Endothelial cell of umbilical vein (primary cell): ENCODE measurements at regions not wholly inside any gene's neighbourhood (a gene's known extent, or its start where the extent isn't known, plus 50 kb on each side); places are given as distances from the start of the nearest gene placed in this dataset.

Experiments
- BruUV-seq: library from RNA; stranded (reverse); fragments of 400-500 nt; replicated peaks from 2 replicates; lab custom pipeline; 2021; lab: Mats Ljungman, UMichigan
- CTCF ChIA-PET: fragments of 300-600, 350-600 bp; sonication (Branson Sonifier 250); formaldehyde crosslinking; loops from one replicate; lab custom pipeline; 2021; ENCODE audit warnings: antibody characterized with exemption, inconsistent platforms; lab: Charles Lee
- POLR2A ChIA-PET: fragments of 300-600, 350-600 bp; sonication (Branson Sonifier 250); formaldehyde crosslinking; loops from one replicate; lab custom pipeline; 2021; ENCODE audit warnings: antibody characterized with exemption, inconsistent platforms; lab: Charles Lee
- DNase-seq: peaks from one replicate; pipeline ENCODE4 v3.0.0-alpha.2; 2011; ENCODE audit warnings: low read depth, low spot score
- FAIRE-seq: peaks from 2 replicates; lab custom pipeline; 2011; peaks lifted over from hg19 to GRCh38; lab: Jason Lieb, UNC
- H2AFZ ChIP-seq: 2 replicates; pipeline ENCODE4 v1.6.0; 2012; ENCODE audit warnings: low read depth, low read length, control low read depth, inconsistent platforms
- H3K27ac ChIP-seq: 2 replicates; pipeline ENCODE4 v1.5.1; 2011; ENCODE audit warnings: low read depth, mild to moderate bottlenecking, control low read depth, low read length, moderate library complexity; ENCODE audit not compliant: insufficient read depth
- H3K27me3 ChIP-seq, 2 experiments: 2 replicates each; pipeline versions ENCODE4 v1.6.0 to v1.6.1; 2011; ENCODE audit warnings: low read length in 2 of 2, mixed read lengths in 1 of 2; ENCODE audit not compliant: control insufficient read depth in 2 of 2, insufficient read depth in 2 of 2
- H3K36me3 ChIP-seq, 2 experiments: 2 replicates in 1 of 2; 3 replicates in 1 of 2; pipeline ENCODE4 v1.5.1; 2011; ENCODE audit warnings: low read length in 2 of 2, mild to moderate bottlenecking in 1 of 2, moderate library complexity in 1 of 2; ENCODE audit not compliant: control insufficient read depth in 2 of 2, insufficient read depth in 2 of 2; ENCODE audit errors: extremely low read depth in 1 of 2
- H3K4me1 ChIP-seq: 3 replicates; pipeline ENCODE4 v1.5.1; 2011; ENCODE audit warnings: mild to moderate bottlenecking, low read length; ENCODE audit not compliant: control insufficient read depth, insufficient read depth; ENCODE audit errors: extremely low read depth
- H3K4me2 ChIP-seq: 2 replicates; pipeline ENCODE4 v1.6.1; 2011; ENCODE audit warnings: low read length, control low read depth, mixed read lengths; ENCODE audit not compliant: insufficient read depth
- H3K4me3 ChIP-seq, 3 experiments: fragments of 200-600 bp in 1 of 3; sonication (generic), shearing (Covaris generic) in 1 of 3; replicated peaks in 1 of 3; 2 replicates each; pipeline ENCODE4 v1.5.1; 2011 to 2016; ENCODE audit warnings: control low read depth in 3 of 3, low read length in 3 of 3, mild to moderate bottlenecking in 2 of 3, inconsistent platforms in 1 of 3, low read depth in 1 of 3, moderate library complexity in 1 of 3; ENCODE audit not compliant: insufficient read depth in 1 of 3
- H3K79me2 ChIP-seq: 2 replicates; pipeline ENCODE4 v1.6.0; 2012; ENCODE audit warnings: low read length, inconsistent platforms; ENCODE audit not compliant: control insufficient read depth, insufficient read depth
- H3K9ac ChIP-seq: replicated peaks from 2 replicates; pipeline ENCODE3; 2011; ENCODE audit warnings: low read length, control low read depth; ENCODE audit not compliant: insufficient read depth; ENCODE audit errors: extremely low read depth
- H3K9me1 ChIP-seq: replicated peaks from 3 replicates; pipeline ENCODE4 v1.6.0; 2011; ENCODE audit warnings: mild to moderate bottlenecking, low read length; ENCODE audit not compliant: control insufficient read depth, insufficient read depth; ENCODE audit errors: extremely low read depth
- H3K9me3 ChIP-seq: replicated peaks from 2 replicates; pipeline ENCODE4 v1.5.1; 2012; ENCODE audit warnings: low read length, inconsistent platforms; ENCODE audit not compliant: control insufficient read depth, insufficient read depth
- H4K20me1 ChIP-seq: replicated peaks from 2 replicates; pipeline ENCODE3; 2011; ENCODE audit warnings: mild to moderate bottlenecking, low read length; ENCODE audit not compliant: control insufficient read depth, insufficient read depth; ENCODE audit errors: extremely low read depth
- FOS ChIP-seq: IDR thresholded peaks from 2 replicates; pipeline ENCODE4 v1.6.1; 2011; ENCODE audit warnings: mild to moderate bottlenecking, low read length, moderate library complexity, borderline replicate concordance; ENCODE audit not compliant: insufficient read depth
- GATA2 ChIP-seq: IDR thresholded peaks from 2 replicates; pipeline ENCODE4 v1.7.0; 2011; ENCODE audit warnings: low read depth, mild to moderate bottlenecking, moderate library complexity, mixed read lengths, low read length; ENCODE audit not compliant: insufficient read length, insufficient read depth
- JUN ChIP-seq: IDR thresholded peaks from 2 replicates; pipeline ENCODE4 v1.6.1; 2011; ENCODE audit warnings: borderline replicate concordance, low read depth; ENCODE audit not compliant: insufficient read length, insufficient read depth
- MYC ChIP-seq: IDR thresholded peaks from one replicate; pipeline ENCODE4 v1.6.1; 2011; ENCODE audit warnings: mild to moderate bottlenecking, low read depth, low read length
- POLR2A ChIP-seq: IDR thresholded peaks from 2 replicates; pipeline ENCODE4 v1.6.1; 2012; ENCODE audit warnings: low read depth, mild to moderate bottlenecking, control low read depth, low read length
- POLR2AphosphoS5 ChIP-seq: IDR thresholded peaks from 2 replicates; pipeline ENCODE4 v1.6.1; 2012; ENCODE audit warnings: low read depth, mild to moderate bottlenecking, control low read depth, low read length, moderate library complexity; ENCODE audit not compliant: insufficient read depth
- dilution Hi-C: fragments of 300-500 bp; cut with MboI; formaldehyde crosslinking; loops from one replicate; pipeline ENCODE4 v1.15.0; 2019; ENCODE audit warnings: low sequenced_read_pairs; ENCODE audit not compliant: extremely low pct_ligation_motif_present
- intact Hi-C: fragments of 100-400 bp; cut with micrococcal nuclease; formaldehyde crosslinking; loops from one replicate; pipeline ENCODE4 v1.10.0; 2022
- TF ChIP-seq, protein P1 (sequence below), 2 donors: IDR thresholded peaks; 1 replicate in 1 of 2; 2 replicates in 1 of 2; pipeline ENCODE4 v1.5.1; 2011; ENCODE audit warnings: low read length in 2 of 2, mild to moderate bottlenecking in 2 of 2, moderate library complexity in 2 of 2, control low read depth in 1 of 2, inconsistent platforms in 1 of 2, low read depth in 1 of 2; ENCODE audit not compliant: insufficient read depth in 1 of 2; ENCODE audit errors: extremely low read depth in 1 of 2
- TF ChIP-seq, protein P2 (sequence below): IDR thresholded peaks from 2 replicates; pipeline ENCODE4 v1.6.1; 2011; ENCODE audit not compliant: insufficient read depth, insufficient read length

DNA sequence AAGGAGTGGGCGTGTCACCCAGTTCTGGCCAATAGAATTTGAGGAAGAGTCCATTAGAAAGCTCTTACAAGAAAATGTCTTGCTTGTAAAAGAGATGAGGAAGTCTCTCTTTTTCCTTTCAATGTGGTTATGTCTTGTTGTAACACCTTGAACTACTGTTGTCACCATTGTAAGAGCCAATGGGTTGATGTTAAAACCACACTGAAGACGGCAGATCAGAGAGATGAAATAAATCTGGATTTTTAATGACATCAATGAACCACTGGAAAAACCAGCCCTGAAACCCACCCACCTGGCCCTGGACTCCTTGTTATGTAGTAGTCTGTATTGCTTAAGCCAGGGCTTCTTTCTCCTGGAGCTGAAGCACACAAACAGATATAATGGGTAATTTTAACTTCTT lies 83.8 kb upstream of the ERCC6L2 start:
- POLR2A ChIA-PET, result no interaction called here

DNA sequence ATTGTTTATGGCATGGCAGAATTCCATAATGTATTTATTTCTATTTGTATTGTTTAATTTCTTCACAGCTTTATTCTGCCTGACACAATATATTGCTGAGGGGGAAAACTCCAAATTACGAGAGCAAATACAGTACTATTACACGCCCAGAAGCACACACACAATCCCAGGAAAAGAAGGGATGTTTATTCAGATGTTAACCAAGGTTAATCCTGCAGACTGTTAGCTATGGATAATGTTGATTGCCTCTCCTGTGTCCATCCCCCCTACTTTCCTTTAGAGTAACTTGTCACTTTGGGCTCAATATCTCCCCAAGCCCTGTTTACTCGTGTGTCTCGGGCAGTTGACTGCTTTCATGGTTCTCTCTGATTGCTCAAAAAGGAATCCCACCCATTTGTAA lies 84.2 kb upstream of the ERCC6L2 start:
- peak; percentile 41 for DNase-seq
- peaks cover 22% of the 10 kb centered on the region for H3K4me1 ChIP-seq
- no peak overlapping the region for H3K27ac ChIP-seq
- H3K9me1 ChIP-seq, result no peaks in the 10 kb centered on the region
- no peaks in the 10 kb centered on the region for H3K79me2 ChIP-seq
- H4K20me1 ChIP-seq, result no peaks in the 10 kb centered on the region
- H3K4me2 ChIP-seq, result no peak overlapping the region
- no peaks in the 10 kb centered on the region for H3K27me3 ChIP-seq
- ChIA-PET CTCF (interaction anchor here (1.0 kb wide), 1 partner anchor 26 kb away, joined by 3 read pairs; no protein-coding TSS in a partner anchor), POLR2A (no interaction called here)
- no peak overlapping the region for H3K4me3 ChIP-seq
- no TSS peak for BruUV-seq
- no peak overlapping the region for H3K9ac ChIP-seq
- no peak for FAIRE-seq
- H3K36me3 ChIP-seq, result no peaks in the 10 kb centered on the region
- intact Hi-C loops (loop anchor here (5.0 kb wide), 4 partner anchors 236 to 604 kb away; partner anchors contain the start of gene FANCC), dilution Hi-C loops (no loop called here)
- no peak overlapping the region for H2AFZ ChIP-seq
- H3K9me3 ChIP-seq, result no peaks in the 10 kb centered on the region
- TF ChIP-seq, protein P1, sequence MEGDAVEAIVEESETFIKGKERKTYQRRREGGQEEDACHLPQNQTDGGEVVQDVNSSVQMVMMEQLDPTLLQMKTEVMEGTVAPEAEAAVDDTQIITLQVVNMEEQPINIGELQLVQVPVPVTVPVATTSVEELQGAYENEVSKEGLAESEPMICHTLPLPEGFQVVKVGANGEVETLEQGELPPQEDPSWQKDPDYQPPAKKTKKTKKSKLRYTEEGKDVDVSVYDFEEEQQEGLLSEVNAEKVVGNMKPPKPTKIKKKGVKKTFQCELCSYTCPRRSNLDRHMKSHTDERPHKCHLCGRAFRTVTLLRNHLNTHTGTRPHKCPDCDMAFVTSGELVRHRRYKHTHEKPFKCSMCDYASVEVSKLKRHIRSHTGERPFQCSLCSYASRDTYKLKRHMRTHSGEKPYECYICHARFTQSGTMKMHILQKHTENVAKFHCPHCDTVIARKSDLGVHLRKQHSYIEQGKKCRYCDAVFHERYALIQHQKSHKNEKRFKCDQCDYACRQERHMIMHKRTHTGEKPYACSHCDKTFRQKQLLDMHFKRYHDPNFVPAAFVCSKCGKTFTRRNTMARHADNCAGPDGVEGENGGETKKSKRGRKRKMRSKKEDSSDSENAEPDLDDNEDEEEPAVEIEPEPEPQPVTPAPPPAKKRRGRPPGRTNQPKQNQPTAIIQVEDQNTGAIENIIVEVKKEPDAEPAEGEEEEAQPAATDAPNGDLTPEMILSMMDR (IDR thresholded peaks at IDR 0.05; ENCODE audit: extremely low read depth in 1 of 2, insufficient read depth in 1 of 2, low read depth in 1 of 2, low read length in 2 of 2), result no peak
- TF ChIP-seq POLR2A, result no peak
- no peak for TF ChIP-seq JUN
- no peak for TF ChIP-seq POLR2AphosphoS5
- TF ChIP-seq GATA2, result no peak
- TF ChIP-seq FOS, result no peak
- TF ChIP-seq MYC, result no peak

More for the DNA sequence above, 83.8 kb upstream of the ERCC6L2 start:
- no peak overlapping the region for H3K4me3 ChIP-seq
- intact Hi-C loops, result loop anchor here (2.0 to 5.0 kb wide), 5 partner anchors 35 to 604 kb away; partner anchors contain the start of gene FANCC
- H3K4me1 ChIP-seq, result peaks cover 22% of the 10 kb centered on the region
- no peaks in the 10 kb centered on the region for H3K9me3 ChIP-seq
- CTCF ChIA-PET, result interaction anchor here (1.0 kb wide), 1 partner anchor 26 kb away, joined by 3 read pairs; no protein-coding TSS in a partner anchor
- no peak overlapping the region for H2AFZ ChIP-seq
- no peaks in the 10 kb centered on the region for H4K20me1 ChIP-seq
- FAIRE-seq, result no peak
- no peak overlapping the region for H3K4me2 ChIP-seq
- no peak overlapping the region for H3K27ac ChIP-seq
- BruUV-seq, result no TSS peak
- no peaks in the 10 kb centered on the region for H3K36me3 ChIP-seq
- TF ChIP-seq, protein P2, sequence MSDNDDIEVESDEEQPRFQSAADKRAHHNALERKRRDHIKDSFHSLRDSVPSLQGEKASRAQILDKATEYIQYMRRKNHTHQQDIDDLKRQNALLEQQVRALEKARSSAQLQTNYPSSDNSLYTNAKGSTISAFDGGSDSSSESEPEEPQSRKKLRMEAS, result no peak
- TF ChIP-seq POLR2A (no peak), FOS (no peak)
- no peak overlapping the region for H3K9ac ChIP-seq
- no peak for DNase-seq
- no peaks in the 10 kb centered on the region for H3K79me2 ChIP-seq
- no peaks in the 10 kb centered on the region for H3K9me1 ChIP-seq
- dilution Hi-C loops, result no loop called here
- H3K27me3 ChIP-seq, result no peaks in the 10 kb centered on the region
